ENCODE measurements at regions not wholly inside any gene's neighbourhood (a gene's known extent, or its start where the extent isn't known, plus 50 kb on each side); places are given as distances from the start of the nearest gene placed in this dataset.

- no peak for DNase-seq (ENCODE audit: low spot score)
- in situ Hi-C loops (cut with MboI; ENCODE audit: low pct_unique_long_range_greater_than_20kb, low sequenced_read_pairs, unreplicated experiment) = no loop called here
- TF ChIP-seq CTCF (IDR thresholded peaks at IDR 0.05; ENCODE audit: extremely low read depth, insufficient read depth, missing control alignments) = no peak
Measured at GRCh38 chrX:10379878-10380277, 223.1 kb downstream of the CLCN4 start.

- in situ Hi-C loops (cut with MboI; ENCODE audit: low pct_unique_long_range_greater_than_20kb, low sequenced_read_pairs, unreplicated experiment) = no loop called here
- TF ChIP-seq CTCF (IDR thresholded peaks at IDR 0.05; ENCODE audit: extremely low read depth, insufficient read depth, missing control alignments) = no peak
- DNase-seq (ENCODE audit: low spot score) = no peak
Measured at GRCh38 chrX:10380300-10380699, 223.5 kb downstream of the CLCN4 start.

GRCh38 chrX:10381193-10381592 lies 224.4 kb downstream of the CLCN4 start:
- in situ Hi-C loops (cut with MboI; ENCODE audit: low pct_unique_long_range_greater_than_20kb, low sequenced_read_pairs, unreplicated experiment) = no loop called here
- no peak for DNase-seq (ENCODE audit: low spot score)
- TF ChIP-seq CTCF (IDR thresholded peaks at IDR 0.05; ENCODE audit: extremely low read depth, insufficient read depth, missing control alignments) = no peak

- in situ Hi-C loops (cut with MboI; ENCODE audit: low pct_unique_long_range_greater_than_20kb, low sequenced_read_pairs, unreplicated experiment) = no loop called here
- TF ChIP-seq CTCF (IDR thresholded peaks at IDR 0.05; ENCODE audit: extremely low read depth, insufficient read depth, missing control alignments) = no peak
- DNase-seq (ENCODE audit: low spot score) = no peak
Measured at GRCh38 chrX:10387011-10387410, 230.2 kb downstream of the CLCN4 start.

GRCh38 chrX:10390187-10390586 lies 230.2 kb downstream of the MID1 start:
- DNase-seq (ENCODE audit: low spot score) = no peak
- in situ Hi-C loops (cut with MboI; ENCODE audit: low pct_unique_long_range_greater_than_20kb, low sequenced_read_pairs, unreplicated experiment) = no loop called here
- TF ChIP-seq CTCF (IDR thresholded peaks at IDR 0.05; ENCODE audit: extremely low read depth, insufficient read depth, missing control alignments) = no peak

GRCh38 chrX:10393241-10393640 lies 227.1 kb downstream of the MID1 start:
- no peak for TF ChIP-seq CTCF (IDR thresholded peaks at IDR 0.05; ENCODE audit: extremely low read depth, insufficient read depth, missing control alignments)
- no peak for DNase-seq (ENCODE audit: low spot score)
- in situ Hi-C loops (cut with MboI; ENCODE audit: low pct_unique_long_range_greater_than_20kb, low sequenced_read_pairs, unreplicated experiment) = no loop called here

- no peak for DNase-seq (ENCODE audit: low spot score)
- in situ Hi-C loops (cut with MboI; ENCODE audit: low pct_unique_long_range_greater_than_20kb, low sequenced_read_pairs, unreplicated experiment) = no loop called here
- TF ChIP-seq CTCF (IDR thresholded peaks at IDR 0.05; ENCODE audit: extremely low read depth, insufficient read depth, missing control alignments) = no peak
Measured at GRCh38 chrX:10393899-10394298, 226.5 kb downstream of the MID1 start.
